HuH-7 (cell line): ENCODE measurements at regions not wholly inside any gene's neighbourhood (a gene's known extent, or its start where the extent isn't known, plus 50 kb on each side); places are given as distances from the start of the nearest gene placed in this dataset.

ENCODE experiments used
- DNase-seq: peaks from one replicate; pipeline ENCODE4 v3.0.0; 2011; ENCODE audit warnings: low spot score

DNA sequence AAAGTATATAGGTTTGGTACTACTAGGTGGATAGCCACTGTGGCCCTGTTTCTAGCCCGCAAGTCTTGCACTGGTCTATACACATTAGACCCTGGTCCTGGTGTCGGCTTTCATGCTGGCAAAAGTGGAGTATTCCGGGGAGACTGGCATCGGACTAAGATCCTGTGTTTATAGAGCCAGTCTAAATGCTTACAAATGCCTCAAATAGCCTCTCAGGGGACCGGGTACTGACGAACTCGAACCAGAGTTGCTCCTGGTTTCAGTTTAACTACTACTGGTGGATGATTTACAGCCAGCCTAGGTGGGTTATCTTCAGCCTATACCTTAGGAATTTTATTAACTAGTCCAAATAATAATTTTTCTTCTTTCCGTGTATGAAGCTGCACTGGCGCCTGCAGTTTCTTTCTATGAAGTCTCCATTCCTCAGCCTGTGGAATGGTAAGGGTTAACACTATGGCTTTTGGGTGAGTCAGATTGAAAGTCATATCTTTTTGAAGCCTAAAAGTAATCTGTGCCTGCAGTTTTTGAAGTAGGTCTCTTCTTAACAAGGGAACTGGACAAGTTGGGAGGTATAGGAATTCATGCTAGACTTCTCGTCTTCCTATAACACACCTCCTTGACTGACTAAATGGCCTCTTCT, 51.3 kb downstream of the OR10H4 start:
- DNase-seq = no peak

DNA sequence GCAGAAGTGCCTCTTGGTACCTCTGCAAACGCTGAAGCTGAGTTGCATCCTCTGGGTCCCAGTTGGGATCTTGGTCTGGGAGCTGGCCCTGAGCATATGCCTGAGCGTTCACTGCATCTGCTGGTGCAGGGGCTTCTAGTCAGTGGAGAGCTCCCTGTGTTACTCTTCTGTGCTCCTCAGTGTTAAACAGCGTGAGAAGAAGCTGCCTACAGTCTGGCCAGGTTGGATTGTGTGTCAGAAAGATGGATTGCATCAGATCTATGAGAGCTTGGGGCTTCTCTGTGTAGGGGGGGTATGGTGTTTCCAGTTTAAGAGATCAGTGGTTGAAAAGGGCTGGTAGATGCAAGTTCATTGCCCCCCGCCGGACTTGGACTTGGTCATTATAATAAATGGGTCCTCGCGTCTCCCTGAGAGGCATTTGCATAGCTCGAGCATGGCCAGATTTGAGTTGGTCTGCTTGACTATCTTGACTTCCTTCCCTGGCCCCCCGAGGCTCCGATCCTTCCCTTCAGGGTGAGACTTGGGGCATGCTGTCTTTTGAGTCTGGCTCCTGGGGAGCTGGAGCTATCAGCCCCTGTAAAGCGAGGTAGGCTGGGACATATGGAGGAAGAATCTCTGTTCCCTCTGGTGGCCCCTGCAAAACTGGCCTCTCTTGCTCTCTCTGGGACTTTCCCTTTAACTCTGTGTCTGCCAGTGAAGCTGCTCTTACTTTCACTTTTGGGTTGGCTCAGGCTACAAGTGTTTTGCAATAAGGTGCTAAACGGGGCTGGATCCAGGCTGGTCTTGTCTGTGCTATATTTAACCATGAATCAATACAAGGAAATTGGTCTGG, 52.9 kb downstream of the OR10H4 start:
- peak; percentile 44 for DNase-seq

DNA sequence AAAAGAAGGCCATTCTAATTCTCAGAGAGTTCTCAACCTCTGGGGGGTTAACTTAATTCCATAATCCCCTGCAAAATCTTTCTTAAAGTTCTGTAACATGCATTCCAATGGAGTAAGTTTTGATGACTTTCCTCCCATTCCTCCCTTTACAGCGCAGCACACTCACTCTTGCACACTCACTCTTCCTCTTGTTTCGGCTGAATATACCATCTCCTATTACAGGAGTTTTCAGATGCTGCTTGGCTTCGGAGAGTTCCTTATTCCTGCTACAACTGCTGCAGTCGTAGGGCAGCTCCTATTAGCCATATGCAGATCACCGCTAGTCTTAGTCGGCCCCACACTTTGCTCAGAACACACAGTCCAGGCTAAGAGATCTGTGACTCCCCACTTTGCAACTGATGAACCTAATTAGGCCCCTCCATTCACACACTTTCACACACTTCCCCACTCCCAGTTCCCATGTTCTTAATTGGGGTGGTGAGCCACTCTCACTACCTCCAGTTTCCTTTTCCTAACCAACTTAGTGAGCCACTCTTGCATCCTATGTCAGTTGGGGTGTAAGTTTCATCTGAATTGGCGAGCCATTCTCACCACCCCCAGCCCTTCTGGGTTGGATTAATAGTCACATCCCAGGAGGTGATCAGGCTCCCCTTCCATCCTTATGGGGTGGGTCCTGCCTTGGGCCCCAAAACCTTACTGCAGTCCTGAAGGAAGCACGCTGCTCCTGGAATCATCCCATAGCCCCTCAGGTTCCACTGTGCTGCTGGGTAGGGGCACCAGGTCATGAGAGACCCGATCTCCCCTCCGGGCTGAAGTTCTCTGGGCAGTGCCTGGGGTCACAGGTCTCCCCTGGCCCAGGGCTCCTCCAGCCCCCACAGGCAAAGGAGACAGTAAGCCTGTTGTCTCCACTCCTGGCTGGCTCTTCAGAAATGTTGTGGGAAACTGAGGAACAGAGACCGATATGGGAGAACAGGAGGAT, 53.9 kb downstream of the OR10H4 start:
- DNase-seq = no peak

GRCh38 chr19:16003391-16003790, 54.6 kb downstream of the OR10H4 start:
- DNase-seq = no peak

DNA sequence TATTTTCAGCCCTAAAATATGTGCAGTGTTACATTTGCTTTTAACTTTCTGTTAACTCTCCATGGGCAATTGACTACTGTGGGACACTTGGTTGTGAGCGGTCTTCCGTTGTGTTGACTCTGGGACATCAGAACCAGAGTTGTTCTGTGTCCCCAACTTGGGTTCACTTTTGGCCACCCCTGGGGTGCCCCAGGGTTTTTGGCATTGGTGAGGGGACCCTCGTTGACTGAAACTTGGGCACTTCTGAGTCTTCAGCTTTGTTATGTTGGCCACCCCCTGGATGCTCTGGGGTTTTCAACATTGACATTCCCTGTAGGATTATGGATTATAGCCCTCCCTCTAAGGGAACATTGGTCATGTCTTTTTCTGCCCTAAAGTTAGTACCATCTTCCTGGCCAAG, 57.1 kb downstream of the OR10H4 start:
- DNase-seq = no peak

- no peak for DNase-seq
Measured at GRCh38 chr19:16012552-16012951, 63.7 kb upstream of the TPM4 start.

GRCh38 chr19:16013181-16013850, 63.0 kb upstream of the TPM4 start:
- DNase-seq = no peak

DNA sequence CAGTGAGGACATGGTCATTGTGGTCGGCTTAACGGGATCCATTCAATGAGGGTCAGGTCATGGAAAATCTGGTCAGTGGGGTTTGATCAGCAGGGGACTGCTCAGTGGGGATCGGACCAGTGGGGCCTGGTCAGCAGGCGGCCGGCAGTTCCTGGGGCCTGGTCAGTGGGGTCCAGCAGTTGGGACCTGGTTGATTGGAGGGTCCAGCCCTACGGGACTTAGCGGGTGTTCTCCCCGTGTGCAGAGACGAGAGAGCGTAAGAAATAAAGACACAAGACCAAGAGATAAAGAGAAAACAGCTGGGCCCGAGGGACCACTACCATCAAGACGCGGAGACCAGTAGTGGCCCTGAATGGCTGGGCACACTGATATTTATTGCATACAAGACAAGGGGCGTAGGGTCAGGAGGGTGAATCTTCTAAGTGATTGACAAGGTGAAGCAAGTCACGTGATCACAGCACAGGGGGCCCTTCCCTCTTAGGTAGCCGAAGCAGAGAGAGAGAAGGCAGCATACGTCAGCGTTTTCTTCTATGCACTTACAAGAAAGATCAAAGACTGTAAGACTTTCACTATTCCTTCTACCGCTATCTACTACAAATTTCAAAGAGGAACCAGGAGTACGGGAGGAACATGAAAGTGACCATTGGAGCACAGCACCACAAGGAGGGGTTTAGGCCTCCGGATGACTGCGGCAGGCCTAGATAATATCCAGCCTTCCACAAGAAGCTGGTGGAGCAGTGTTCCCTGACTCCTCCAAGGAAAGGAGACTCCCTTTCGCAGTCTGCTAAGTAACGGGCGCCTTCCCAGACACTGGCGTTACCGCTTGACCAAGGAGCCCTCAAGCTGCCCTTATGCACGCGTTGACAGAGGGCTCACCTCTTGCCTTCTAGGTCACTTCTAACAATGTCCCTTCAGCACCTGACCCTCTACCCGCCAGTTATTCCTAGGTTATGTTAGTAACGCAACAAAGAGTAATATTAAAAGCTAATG, 62.1 kb upstream of the TPM4 start:
- no peak for DNase-seq

GRCh38 chr19:16014923-16015804, 61.1 kb upstream of the TPM4 start:
- DNase-seq = no peak

GRCh38 chr19:16015805-16016173, 60.5 kb upstream of the TPM4 start:
- no peak for DNase-seq

DNA sequence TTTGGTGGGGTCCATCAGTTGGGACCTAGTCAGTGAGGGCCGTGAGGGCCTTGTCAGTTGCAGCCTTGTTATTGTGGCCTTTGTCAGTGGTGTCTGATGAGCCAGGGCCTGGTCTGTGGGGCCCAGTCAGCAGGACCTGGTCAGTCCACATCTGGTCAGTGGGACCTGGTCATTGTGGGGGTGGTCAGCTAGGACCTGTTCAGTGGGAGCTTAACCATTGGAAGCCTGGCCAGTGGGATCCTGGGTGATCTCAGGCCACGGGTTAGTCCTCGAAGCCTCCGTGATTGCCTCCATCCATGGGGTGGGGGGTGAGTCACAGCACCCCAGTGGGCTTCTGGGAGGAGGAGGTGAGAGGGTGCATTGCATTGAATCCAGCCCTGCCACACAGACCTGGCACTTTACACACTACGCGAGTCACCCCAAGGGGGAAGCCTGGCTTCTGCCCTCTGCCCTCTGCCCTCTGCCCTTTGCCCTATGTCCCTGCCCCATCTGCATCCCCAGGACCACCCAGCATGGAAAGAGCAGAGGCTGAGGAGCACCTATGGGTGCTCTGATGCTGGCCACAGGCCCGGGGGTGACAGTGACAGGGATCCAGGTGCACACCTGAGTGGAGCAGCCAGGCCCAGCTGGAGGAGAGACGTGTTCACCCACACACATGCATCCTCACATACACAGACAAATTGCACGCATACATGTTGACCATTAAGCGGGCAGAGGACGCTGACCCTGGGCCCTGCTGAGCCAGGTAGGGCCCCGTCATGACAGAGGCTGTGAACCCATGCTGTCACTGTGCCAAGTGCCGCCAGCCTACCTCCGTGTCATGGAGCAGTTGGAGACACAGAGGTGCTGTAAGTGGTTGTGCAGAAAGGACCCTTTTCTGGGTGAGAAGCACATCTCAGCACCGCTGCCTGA, 59.8 kb upstream of the TPM4 start:
- no peak for DNase-seq

DNA sequence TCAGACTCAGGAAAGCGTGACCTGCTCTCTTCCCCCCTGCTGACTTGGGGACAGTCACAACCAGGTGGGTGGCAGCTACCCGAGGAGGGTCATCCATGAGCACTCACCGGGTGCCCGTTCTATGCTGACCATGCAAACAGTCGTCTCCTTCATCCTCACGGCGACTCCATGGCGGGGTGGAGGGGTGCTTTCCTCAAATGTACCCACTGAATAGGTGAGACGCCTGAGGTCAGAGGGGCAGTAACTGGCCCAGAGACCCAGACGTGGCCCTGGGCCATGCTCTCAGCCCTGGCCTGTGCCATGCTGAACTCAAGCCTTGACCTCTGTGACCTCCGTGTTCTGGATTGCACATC, 59.2 kb upstream of the TPM4 start:
- no peak for DNase-seq

DNA sequence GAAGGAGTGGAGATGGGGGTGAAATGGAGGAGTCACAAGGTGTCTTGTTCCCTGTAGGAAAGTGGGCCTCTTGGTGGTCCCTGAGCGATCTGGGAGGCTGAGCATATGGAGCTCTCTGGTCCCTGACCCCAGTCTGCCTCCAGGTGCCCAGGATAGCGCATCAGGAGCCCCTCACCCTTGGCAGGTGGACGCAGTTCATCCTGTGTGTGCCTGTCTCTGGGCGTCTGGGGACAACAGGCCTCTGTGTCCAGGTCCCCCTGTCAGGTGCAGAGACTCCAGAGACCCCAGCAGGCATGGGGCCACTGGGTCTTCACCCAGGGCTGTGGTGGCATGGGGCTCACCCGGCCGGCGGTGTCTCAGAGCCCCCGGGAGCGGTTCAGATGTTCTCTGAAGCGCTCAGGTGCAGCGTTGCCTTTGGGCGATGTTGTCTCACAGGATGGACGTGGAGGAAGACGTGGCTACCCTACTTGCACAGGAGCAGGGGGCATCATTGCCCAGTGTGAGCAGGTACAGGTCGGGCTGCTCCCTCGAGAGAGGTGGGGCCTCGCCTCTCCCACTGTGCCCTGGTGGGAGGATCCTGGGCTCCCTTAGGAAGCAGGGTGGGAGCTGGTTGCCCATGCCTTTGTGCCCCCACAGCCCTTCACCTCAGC, 58.1 kb upstream of the TPM4 start:
- no peak for DNase-seq

GRCh38 chr19:16018801-16019551, 57.3 kb upstream of the TPM4 start:
- DNase-seq = no peak

- DNase-seq = no peak
Measured at GRCh38 chr19:16019691-16020448, 56.4 kb upstream of the TPM4 start.

- DNase-seq = no peak
Measured at GRCh38 chr19:16021796-16022195, 54.5 kb upstream of the TPM4 start.

DNA sequence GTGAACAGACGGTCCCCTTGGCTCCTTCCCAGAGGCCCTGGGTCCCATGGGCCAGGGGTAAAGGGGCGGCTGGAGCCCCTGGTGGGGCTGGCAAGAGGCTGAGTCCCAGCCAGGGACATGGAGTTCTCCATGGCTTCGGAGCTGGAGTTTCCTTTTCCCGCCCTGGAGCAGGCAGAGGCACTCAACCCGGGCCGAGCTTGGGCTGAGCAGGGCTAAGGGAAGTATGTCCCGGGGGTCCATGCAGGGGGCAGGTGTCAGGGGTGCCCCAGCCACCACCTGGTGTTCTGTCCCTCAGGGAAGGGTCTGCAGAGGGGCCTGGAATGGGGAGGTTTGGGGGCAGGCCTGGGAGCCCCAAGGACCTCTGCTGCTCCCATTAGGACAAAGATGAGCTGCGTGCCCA, 54.0 kb upstream of the TPM4 start:
- no peak for DNase-seq
